Hepatocyte (in vitro differentiated cells): ENCODE measurements at regions not wholly inside any gene's neighbourhood (a gene's known extent, or its start where the extent isn't known, plus 50 kb on each side); places are given as distances from the start of the nearest gene placed in this dataset.

Source experiments
- DNase-seq: peaks from one replicate; pipeline ENCODE4 v3.0.0-alpha.2; 2016; ENCODE audit warnings: low spot score
- H2AFZ ChIP-seq: fragments of 200-600 bp; sonication (generic); 2 replicates; pipeline ENCODE4 v1.6.0; 2016; ENCODE audit warnings: antibody characterized with exemption, mild to moderate bottlenecking
- H3K27ac ChIP-seq: fragments of 200-600 bp; sonication (generic); 2 replicates; pipeline ENCODE4 v1.5.1; 2016; ENCODE audit warnings: mild to moderate bottlenecking
- H3K27me3 ChIP-seq: fragments of 200-600 bp; sonication (generic); 2 replicates; pipeline ENCODE4 v1.6.1; 2016
- H3K36me3 ChIP-seq: fragments of 200-600 bp; sonication (generic); replicated peaks from 2 replicates; pipeline ENCODE4 v1.5.1; 2016; ENCODE audit warnings: low read depth; ENCODE audit not compliant: insufficient read depth
- H3K4me1 ChIP-seq: fragments of 200-600 bp; sonication (generic); 2 replicates; pipeline ENCODE4 v1.5.1; 2016; ENCODE audit warnings: mild to moderate bottlenecking, moderate library complexity; ENCODE audit not compliant: insufficient read depth
- H3K4me2 ChIP-seq: fragments of 200-600 bp; sonication (generic); 2 replicates; pipeline ENCODE4 v1.6.0; 2016
- H3K4me3 ChIP-seq: fragments of 200-600 bp; sonication (generic); 2 replicates; pipeline ENCODE4 v1.5.1; 2016; ENCODE audit warnings: mild to moderate bottlenecking
- H3K79me2 ChIP-seq: fragments of 200-600 bp; sonication (generic); 2 replicates; pipeline ENCODE4 v1.6.0; 2017; ENCODE audit warnings: mild to moderate bottlenecking
- H3K9me2 ChIP-seq: fragments of 200-600 bp; sonication (generic); replicated peaks from 2 replicates; pipeline ENCODE4 v1.6.0; 2017; ENCODE audit warnings: mild to moderate bottlenecking; ENCODE audit not compliant: insufficient read depth
- H3K9me3 ChIP-seq: fragments of 200-600 bp; sonication (generic); 2 replicates; pipeline ENCODE4 v1.5.1; 2016; ENCODE audit warnings: low read depth, mild to moderate bottlenecking
- H4K20me1 ChIP-seq: fragments of 200-600 bp; sonication (generic); 2 replicates; pipeline ENCODE4 v1.6.0; 2016; ENCODE audit warnings: mild to moderate bottlenecking; ENCODE audit not compliant: insufficient read depth, poor library complexity, severe bottlenecking
- CTCF ChIP-seq: fragments of 200-600 bp; sonication (generic); IDR thresholded peaks from 2 replicates; pipeline ENCODE4 v1.5.1; 2016; ENCODE audit warnings: antibody characterized with exemption, mild to moderate bottlenecking; ENCODE audit not compliant: poor library complexity
- EZH2 ChIP-seq: fragments of 200-600 bp; sonication (generic); IDR thresholded peaks from 2 replicates; pipeline ENCODE4 v1.6.1; 2016; ENCODE audit warnings: antibody characterized with exemption, mild to moderate bottlenecking, borderline replicate concordance
- EZH2phosphoT487 ChIP-seq: fragments of 200-600 bp; sonication (generic); IDR thresholded peaks from one replicate; pipeline ENCODE4 v1.6.1; 2018; ENCODE audit warnings: antibody characterized with exemption, mild to moderate bottlenecking, low read depth, moderate library complexity; ENCODE audit not compliant: unreplicated experiment, severe bottlenecking
- WGBS: methylation state at CpG from one replicate; pipeline ENCODE4 v1.1.6; 2016; ENCODE audit warnings: low lambda C conversion rate; ENCODE audit errors: missing lambda C conversion rate; 5-methylcytosine and 5-hydroxymethylcytosine counted together

- WGBS: 88% methylated on average over 3 of the region's 3 CpGs
- H3K27ac ChIP-seq: no peak overlapping the region
- H3K9me3 ChIP-seq: no peaks in the 10 kb centered on the region
- no peaks in the 10 kb centered on the region for H3K79me2 ChIP-seq
- H3K4me3 ChIP-seq: no peak overlapping the region
- TF ChIP-seq EZH2 (no peak), EZH2phosphoT487 (no peak), CTCF (no peak)
- no peaks in the 10 kb centered on the region for H3K36me3 ChIP-seq
- H3K4me2 ChIP-seq: no peak overlapping the region
- H4K20me1 ChIP-seq: no peaks in the 10 kb centered on the region
- no peaks in the 10 kb centered on the region for H3K9me2 ChIP-seq
- no peaks in the 10 kb centered on the region for H3K27me3 ChIP-seq
- H2AFZ ChIP-seq: no peak overlapping the region
- no peak for DNase-seq
- H3K4me1 ChIP-seq: no peaks in the 10 kb centered on the region
These were observed 1249.4 kb upstream of the IGFBP7 start for GRCh38 chr4:58359590-58359989.

- Histone ChIP-seq H3K27me3 (no peaks in the 10 kb centered on the region), H3K4me2 (no peak overlapping the region), H3K4me3 (no peak overlapping the region), H3K27ac (no peak overlapping the region), H2AFZ (no peak overlapping the region), H4K20me1 (no peaks in the 10 kb centered on the region), H3K79me2 (no peaks in the 10 kb centered on the region), H3K4me1 (no peaks in the 10 kb centered on the region), H3K9me3 (no peaks in the 10 kb centered on the region), H3K9me2 (no peaks in the 10 kb centered on the region), H3K36me3 (no peaks in the 10 kb centered on the region)
- TF ChIP-seq CTCF: no peak
- no peak for DNase-seq
These were observed 1247.8 kb upstream of the IGFBP7 start for GRCh38 chr4:58357947-58358346.

GRCh38 chr4:58325070-58325469 lies 1214.9 kb upstream of the IGFBP7 start:
- no peak for TF ChIP-seq EZH2phosphoT487
- TF ChIP-seq CTCF: no peak
- no peak for TF ChIP-seq EZH2
- no peaks in the 10 kb centered on the region for H3K9me3 ChIP-seq
- no peaks in the 10 kb centered on the region for H3K79me2 ChIP-seq

GRCh38 chr4:58313444-58313843 lies 1203.3 kb upstream of the IGFBP7 start:
- Histone ChIP-seq H3K9me3 (no peaks in the 10 kb centered on the region), H3K27me3 (no peaks in the 10 kb centered on the region), H3K4me2 (no peak overlapping the region), H2AFZ (no peak overlapping the region), H3K4me1 (no peaks in the 10 kb centered on the region), H4K20me1 (no peaks in the 10 kb centered on the region), H3K79me2 (no peaks in the 10 kb centered on the region), H3K27ac (no peak overlapping the region), H3K36me3 (no peaks in the 10 kb centered on the region), H3K4me3 (no peak overlapping the region), H3K9me2 (no peaks in the 10 kb centered on the region)
- 71% methylated on average over 4 of the region's 4 CpGs for WGBS
- no peak for DNase-seq
- no peak for TF ChIP-seq EZH2
- no peak for TF ChIP-seq CTCF
- no peak for TF ChIP-seq EZH2phosphoT487

More at GRCh38 chr4:58325070-58325469, 1214.9 kb upstream of the IGFBP7 start:
- Histone ChIP-seq H3K27ac (no peak overlapping the region), H3K36me3 (no peaks in the 10 kb centered on the region), H3K4me3 (no peak overlapping the region), H2AFZ (no peak overlapping the region), H3K9me2 (no peaks in the 10 kb centered on the region), H3K4me2 (no peak overlapping the region), H3K27me3 (no peaks in the 10 kb centered on the region), H3K4me1 (no peaks in the 10 kb centered on the region), H4K20me1 (no peaks in the 10 kb centered on the region)
- WGBS: 59% methylated on average over 4 of the region's 4 CpGs
- DNase-seq: no peak
